ENCODE measurements at regions not wholly inside any gene's neighbourhood (a gene's known extent, or its start where the extent isn't known, plus 50 kb on each side); places are given as distances from the start of the nearest gene placed in this dataset.
"Not testable (repeated sequence)": the region's sequence is repeated elsewhere in the genome, so short reads cannot be mapped to it uniquely, and the experiment has no call there.

- DNase-seq (ENCODE audit: low spot score): no peak
Measured at GRCh38 chr9:28120184-28120583, 546.9 kb upstream of the C9orf72 start.

- no peak for DNase-seq (ENCODE audit: low spot score)
Measured at GRCh38 chr9:28120626-28121025, 547.3 kb upstream of the C9orf72 start.

GRCh38 chr9:28121366-28121765 is 548.1 kb upstream of the C9orf72 start:
- DNase-seq (ENCODE audit: low spot score): no peak

- no peak for DNase-seq (ENCODE audit: low spot score)
Measured at GRCh38 chr9:28124917-28125316, 551.6 kb upstream of the C9orf72 start.

GRCh38 chr9:28127101-28127500 is 553.8 kb upstream of the C9orf72 start:
- DNase-seq (ENCODE audit: low spot score): no peak

GRCh38 chr9:28134446-28134976 is 561.2 kb upstream of the C9orf72 start:
- DNase-seq (ENCODE audit: low spot score): no peak

- no peak for DNase-seq (ENCODE audit: low spot score)
Measured at GRCh38 chr9:28135549-28135948, 562.3 kb upstream of the C9orf72 start.

- DNase-seq (ENCODE audit: low spot score): no peak
Measured at GRCh38 chr9:28136113-28136512, 562.8 kb upstream of the C9orf72 start.

- not testable (repeated sequence) for DNase-seq (ENCODE audit: low spot score)
Measured at GRCh38 chr9:28147430-28147829, 574.1 kb upstream of the C9orf72 start.

- not testable (repeated sequence) for DNase-seq (ENCODE audit: low spot score)
Measured at GRCh38 chr9:28147923-28148597, 574.8 kb upstream of the C9orf72 start.

GRCh38 chr9:28149361-28150050 is 576.2 kb upstream of the C9orf72 start:
- DNase-seq (ENCODE audit: low spot score): not testable (repeated sequence)

GRCh38 chr9:28155067-28155466 is 581.8 kb upstream of the C9orf72 start:
- DNase-seq (ENCODE audit: low spot score): peak; percentile 32

GRCh38 chr9:28155671-28156070 is 582.4 kb upstream of the C9orf72 start:
- peak; percentile 68 for DNase-seq (ENCODE audit: low spot score)

GRCh38 chr9:28158451-28158850 is 585.2 kb upstream of the C9orf72 start:
- DNase-seq (ENCODE audit: low spot score): peak; percentile 4

- DNase-seq (ENCODE audit: low spot score): no peak
Measured at GRCh38 chr9:28163619-28164018, 590.3 kb upstream of the C9orf72 start.

- DNase-seq (ENCODE audit: low spot score): no peak
Measured at GRCh38 chr9:28166179-28166578, 592.9 kb upstream of the C9orf72 start.

- no peak for DNase-seq (ENCODE audit: low spot score)
Measured at GRCh38 chr9:28177142-28177541, 603.9 kb upstream of the C9orf72 start.

- no peak for DNase-seq (ENCODE audit: low spot score)
Measured at GRCh38 chr9:28177925-28178324, 604.6 kb upstream of the C9orf72 start.

- no peak for DNase-seq (ENCODE audit: low spot score)
Measured at GRCh38 chr9:28179893-28180292, 606.6 kb upstream of the C9orf72 start.

- DNase-seq (ENCODE audit: low spot score): no peak
Measured at GRCh38 chr9:28190981-28191380, 617.7 kb upstream of the C9orf72 start.

GRCh38 chr9:28197653-28198052 is 624.4 kb upstream of the C9orf72 start:
- DNase-seq (ENCODE audit: low spot score): peak; percentile 3

- DNase-seq (ENCODE audit: low spot score): peak; percentile 5
Measured at GRCh38 chr9:28203036-28203435, 629.8 kb upstream of the C9orf72 start.

GRCh38 chr9:28206280-28206679 is 633.0 kb upstream of the C9orf72 start:
- DNase-seq (ENCODE audit: low spot score): no peak
